MM.1S (cell line): ENCODE measurements at regions not wholly inside any gene's neighbourhood (a gene's known extent, or its start where the extent isn't known, plus 50 kb on each side); places are given as distances from the start of the nearest gene placed in this dataset.

Experiments
- DNase-seq: peaks from one replicate; pipeline ENCODE4 v3.0.0-alpha.2; 2015
- H2AFZ ChIP-seq: fragments of 300-600 bp; sonication (generic); 2 replicates; pipeline ENCODE4 v1.6.0; 2016; ENCODE audit warnings: antibody characterized with exemption, low read length
- H3F3A ChIP-seq: fragments of 300-600 bp; sonication (generic); 2 replicates; pipeline ENCODE4 v1.6.1; 2016; ENCODE audit warnings: mild to moderate bottlenecking, antibody characterized with exemption, low read length, moderate library complexity, mixed read lengths; ENCODE audit not compliant: insufficient read depth
- H3K27ac ChIP-seq: fragments of 300-600 bp; sonication (generic); 2 replicates; pipeline ENCODE4 v1.5.1; 2016; ENCODE audit warnings: mild to moderate bottlenecking, low read length
- H3K27me3 ChIP-seq: fragments of 300-600 bp; sonication (generic); replicated peaks from 2 replicates; pipeline ENCODE4 v1.6.0; 2016; ENCODE audit warnings: low read length; ENCODE audit not compliant: insufficient read depth
- H3K36me3 ChIP-seq: fragments of 300-600 bp; sonication (generic); replicated peaks from 2 replicates; pipeline ENCODE4 v1.6.1; 2016; ENCODE audit warnings: mild to moderate bottlenecking, low read length, mixed read lengths; ENCODE audit not compliant: insufficient read depth
- H3K4me1 ChIP-seq: fragments of 300-600 bp; sonication (generic); 2 replicates; pipeline ENCODE4 v1.6.1; 2016; ENCODE audit warnings: low read length, mixed read lengths
- H3K4me2 ChIP-seq: fragments of 300-600 bp; sonication (generic); 2 replicates; pipeline ENCODE4 v1.6.0; 2016; ENCODE audit warnings: low read depth, low read length
- H3K4me3 ChIP-seq: fragments of 300-600 bp; sonication (generic); 2 replicates; pipeline ENCODE4 v1.5.1; 2016; ENCODE audit warnings: low read length, mixed read lengths
- H3K79me2 ChIP-seq: fragments of 300-600 bp; sonication (generic); 2 replicates; pipeline ENCODE4 v1.6.1; 2016; ENCODE audit warnings: mixed run types, low read length, mixed read lengths
- H3K9ac ChIP-seq: fragments of 300-600 bp; sonication (generic); 2 replicates; pipeline ENCODE4 v1.6.1; 2016; ENCODE audit warnings: low read length, mixed read lengths
- H3K9me2 ChIP-seq: fragments of 300-600 bp; sonication (generic); replicated peaks from 2 replicates; pipeline ENCODE4 v1.6.1; 2016; ENCODE audit warnings: mild to moderate bottlenecking, low read length, mixed read lengths; ENCODE audit not compliant: insufficient read depth
- H3K9me3 ChIP-seq: fragments of 300-600 bp; sonication (generic); replicated peaks from 2 replicates; pipeline ENCODE4 v1.6.1; 2016; ENCODE audit warnings: mild to moderate bottlenecking, low read length, mixed read lengths; ENCODE audit not compliant: insufficient read depth
- H4K20me1 ChIP-seq: fragments of 300-600 bp; sonication (generic); 2 replicates; pipeline ENCODE4 v1.6.1; 2016; ENCODE audit warnings: mild to moderate bottlenecking, low read length, moderate library complexity, mixed read lengths; ENCODE audit not compliant: insufficient read depth
- EZH2 ChIP-seq: fragments of 300-600 bp; sonication (generic); optimal IDR thresholded peaks from 2 replicates; pipeline ENCODE3; 2017; ENCODE audit warnings: low read depth, mild to moderate bottlenecking, antibody characterized with exemption, low read length, mixed read lengths
- EZH2phosphoT487 ChIP-seq: fragments of 300-600 bp; sonication (generic); IDR thresholded peaks from 2 replicates; pipeline ENCODE4 v1.6.1; 2018; ENCODE audit warnings: antibody characterized with exemption, low read length
- TF ChIP-seq, protein P1 (sequence below): fragments of 300-600 bp; sonication (generic); IDR thresholded peaks from 2 replicates; pipeline ENCODE4 v1.5.1; 2016; ENCODE audit warnings: antibody characterized with exemption, low read length, mixed read lengths

DNA sequence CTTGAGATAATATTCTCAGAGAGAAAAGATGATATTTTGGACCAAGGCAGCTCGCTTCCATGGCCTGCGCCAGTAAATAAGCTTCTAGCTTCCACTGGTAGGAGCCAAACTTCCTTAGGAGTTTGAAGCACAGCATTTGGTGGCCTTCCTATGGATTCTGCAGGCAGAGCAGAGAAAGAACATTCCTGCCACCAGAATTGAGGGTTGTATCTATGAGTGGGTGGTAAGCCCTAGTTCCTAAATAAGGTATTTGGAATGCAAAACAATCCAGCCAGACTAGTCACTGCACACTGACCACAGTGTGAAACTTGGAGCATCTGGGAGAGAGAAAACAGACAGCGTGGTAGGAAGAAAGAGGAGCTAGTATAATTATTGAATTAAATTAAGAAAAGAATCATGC, 54.1 kb upstream of the BCAR3 start:
- Histone ChIP-seq H3K4me1 (no peaks in the 10 kb centered on the region), H3K36me3 (no peaks in the 10 kb centered on the region), H3K9me2 (no peaks in the 10 kb centered on the region), H3K27ac (no peak overlapping the region), H3F3A (no peaks in the 10 kb centered on the region), H4K20me1 (no peaks in the 10 kb centered on the region), H3K27me3 (no peaks in the 10 kb centered on the region), H3K4me3 (no peak overlapping the region), H2AFZ (no peak overlapping the region), H3K79me2 (no peaks in the 10 kb centered on the region), H3K9me3 (no peaks in the 10 kb centered on the region), H3K9ac (no peak overlapping the region), H3K4me2 (no peak overlapping the region)
- TF ChIP-seq EZH2, result no peak
- no peak for DNase-seq

DNA sequence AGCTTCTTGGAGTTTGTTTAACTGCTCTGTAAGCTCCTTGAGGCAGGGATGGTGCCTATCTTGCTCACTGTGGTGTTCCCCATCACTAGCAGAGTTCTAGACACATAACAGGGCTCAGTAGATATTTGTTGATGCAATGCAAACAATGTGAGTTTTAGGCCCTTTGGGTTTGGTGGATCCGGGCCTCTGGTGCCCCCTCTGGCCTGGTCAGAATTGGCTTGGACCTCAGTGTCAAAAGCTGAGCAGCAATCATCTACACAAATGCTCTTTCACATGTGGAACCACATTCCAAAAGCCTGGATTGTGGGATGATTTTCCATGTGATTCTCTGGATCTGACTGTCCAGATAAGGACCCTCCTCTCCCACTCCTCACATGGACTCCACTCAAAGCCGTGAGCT, 53.4 kb upstream of the BCAR3 start:
- DNase-seq, result no peak
- H3F3A ChIP-seq, result no peaks in the 10 kb centered on the region
- H3K79me2 ChIP-seq, result no peaks in the 10 kb centered on the region
- H2AFZ ChIP-seq, result no peak overlapping the region
- H4K20me1 ChIP-seq, result no peaks in the 10 kb centered on the region
- no peak overlapping the region for H3K9ac ChIP-seq
- H3K36me3 ChIP-seq, result no peaks in the 10 kb centered on the region
- H3K27me3 ChIP-seq, result no peaks in the 10 kb centered on the region
- no peaks in the 10 kb centered on the region for H3K9me2 ChIP-seq
- TF ChIP-seq EZH2phosphoT487, result no peak
- TF ChIP-seq, protein P1, sequence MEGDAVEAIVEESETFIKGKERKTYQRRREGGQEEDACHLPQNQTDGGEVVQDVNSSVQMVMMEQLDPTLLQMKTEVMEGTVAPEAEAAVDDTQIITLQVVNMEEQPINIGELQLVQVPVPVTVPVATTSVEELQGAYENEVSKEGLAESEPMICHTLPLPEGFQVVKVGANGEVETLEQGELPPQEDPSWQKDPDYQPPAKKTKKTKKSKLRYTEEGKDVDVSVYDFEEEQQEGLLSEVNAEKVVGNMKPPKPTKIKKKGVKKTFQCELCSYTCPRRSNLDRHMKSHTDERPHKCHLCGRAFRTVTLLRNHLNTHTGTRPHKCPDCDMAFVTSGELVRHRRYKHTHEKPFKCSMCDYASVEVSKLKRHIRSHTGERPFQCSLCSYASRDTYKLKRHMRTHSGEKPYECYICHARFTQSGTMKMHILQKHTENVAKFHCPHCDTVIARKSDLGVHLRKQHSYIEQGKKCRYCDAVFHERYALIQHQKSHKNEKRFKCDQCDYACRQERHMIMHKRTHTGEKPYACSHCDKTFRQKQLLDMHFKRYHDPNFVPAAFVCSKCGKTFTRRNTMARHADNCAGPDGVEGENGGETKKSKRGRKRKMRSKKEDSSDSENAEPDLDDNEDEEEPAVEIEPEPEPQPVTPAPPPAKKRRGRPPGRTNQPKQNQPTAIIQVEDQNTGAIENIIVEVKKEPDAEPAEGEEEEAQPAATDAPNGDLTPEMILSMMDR, result 0 out of 2 replicates have a peak, but pooled peaks have one; percentile 7
- no peak overlapping the region for H3K4me2 ChIP-seq
- no peak overlapping the region for H3K4me3 ChIP-seq
- no peaks in the 10 kb centered on the region for H3K4me1 ChIP-seq
- no peaks in the 10 kb centered on the region for H3K9me3 ChIP-seq
- no peak overlapping the region for H3K27ac ChIP-seq

DNA sequence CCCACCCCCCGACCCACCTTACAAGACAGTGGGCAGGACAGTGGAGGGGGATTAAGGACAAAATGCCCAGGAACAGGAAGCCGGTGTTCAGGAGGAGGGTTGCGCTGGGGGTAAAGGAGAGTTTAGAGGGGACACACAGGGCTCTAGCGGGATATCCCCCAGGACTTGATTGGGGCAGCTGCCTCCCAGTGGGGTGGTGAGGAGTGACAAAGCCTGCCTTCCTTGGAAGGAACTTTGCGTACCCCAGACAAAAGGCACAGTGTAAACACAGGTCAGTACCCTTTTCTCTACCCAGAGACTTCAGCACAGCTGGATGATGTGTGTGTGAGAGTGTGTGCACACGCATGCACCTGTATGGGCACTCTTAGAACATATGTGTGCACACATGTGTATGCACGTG, 51.7 kb upstream of the BCAR3 start:
- TF ChIP-seq, protein P1, result no peak
- TF ChIP-seq EZH2 (no peak), EZH2phosphoT487 (no peak)
- Histone ChIP-seq H3K27me3 (no peaks in the 10 kb centered on the region), H4K20me1 (no peaks in the 10 kb centered on the region), H3K4me2 (no peak overlapping the region), H2AFZ (no peak overlapping the region), H3F3A (no peaks in the 10 kb centered on the region), H3K36me3 (no peaks in the 10 kb centered on the region), H3K9ac (no peak overlapping the region), H3K27ac (no peak overlapping the region), H3K9me3 (no peaks in the 10 kb centered on the region), H3K9me2 (no peaks in the 10 kb centered on the region), H3K4me1 (no peaks in the 10 kb centered on the region), H3K79me2 (no peaks in the 10 kb centered on the region), H3K4me3 (no peak overlapping the region)
- DNase-seq, result no peak

DNA sequence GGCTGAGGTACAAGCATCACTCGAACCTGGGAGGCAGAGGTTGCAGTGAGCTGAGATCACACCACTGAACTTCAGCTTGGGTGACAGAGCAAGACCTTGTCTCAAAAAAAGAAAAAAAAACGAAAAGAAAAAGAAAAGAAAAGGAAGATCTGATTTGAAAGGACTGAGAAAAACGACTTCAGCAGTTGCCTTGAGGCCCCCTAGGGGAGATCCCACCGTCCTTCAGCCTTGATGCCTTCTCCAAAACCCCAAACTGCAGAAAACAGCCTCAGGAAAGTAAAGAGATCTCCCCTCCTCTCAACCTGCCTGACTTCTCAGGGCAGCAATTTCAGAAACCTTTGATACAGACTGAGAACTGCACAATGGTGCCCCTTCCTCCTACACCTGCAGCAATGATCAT, 50.9 kb upstream of the BCAR3 start:
- no peak for DNase-seq
- no peak overlapping the region for H3K4me3 ChIP-seq
- H3K9me2 ChIP-seq, result no peaks in the 10 kb centered on the region
- no peaks in the 10 kb centered on the region for H3K9me3 ChIP-seq
- no peak overlapping the region for H3K27ac ChIP-seq
- H3K27me3 ChIP-seq, result no peaks in the 10 kb centered on the region
- H3K36me3 ChIP-seq, result no peaks in the 10 kb centered on the region
- no peak overlapping the region for H3K4me2 ChIP-seq
- H4K20me1 ChIP-seq, result no peaks in the 10 kb centered on the region
- H3K79me2 ChIP-seq, result no peaks in the 10 kb centered on the region
- no peak for TF ChIP-seq EZH2phosphoT487
- TF ChIP-seq EZH2, result no peak
- TF ChIP-seq, protein P1, result no peak
- no peak overlapping the region for H2AFZ ChIP-seq
- no peaks in the 10 kb centered on the region for H3F3A ChIP-seq
- no peaks in the 10 kb centered on the region for H3K4me1 ChIP-seq
- H3K9ac ChIP-seq, result no peak overlapping the region
